Endothelial cell of umbilical vein (primary cell): ENCODE measurements at regions not wholly inside any gene's neighbourhood (a gene's known extent, or its start where the extent isn't known, plus 50 kb on each side); places are given as distances from the start of the nearest gene placed in this dataset.

Experiments
- BruUV-seq: library from RNA; stranded (reverse); fragments of 400-500 nt; replicated peaks from 2 replicates; lab custom pipeline; 2021; lab: Mats Ljungman, UMichigan
- CTCF ChIA-PET: fragments of 300-600, 350-600 bp; sonication (Branson Sonifier 250); formaldehyde crosslinking; loops from one replicate; lab custom pipeline; 2021; ENCODE audit warnings: antibody characterized with exemption, inconsistent platforms; lab: Charles Lee
- POLR2A ChIA-PET: fragments of 300-600, 350-600 bp; sonication (Branson Sonifier 250); formaldehyde crosslinking; loops from one replicate; lab custom pipeline; 2021; ENCODE audit warnings: antibody characterized with exemption, inconsistent platforms; lab: Charles Lee
- DNase-seq: peaks from one replicate; pipeline ENCODE4 v3.0.0-alpha.2; 2011; ENCODE audit warnings: low read depth, low spot score
- FAIRE-seq: peaks from 2 replicates; lab custom pipeline; 2011; peaks lifted over from hg19 to GRCh38; lab: Jason Lieb, UNC
- H2AFZ ChIP-seq: 2 replicates; pipeline ENCODE4 v1.6.0; 2012; ENCODE audit warnings: low read depth, low read length, control low read depth, inconsistent platforms
- H3K27ac ChIP-seq: 2 replicates; pipeline ENCODE4 v1.5.1; 2011; ENCODE audit warnings: low read depth, mild to moderate bottlenecking, control low read depth, low read length, moderate library complexity; ENCODE audit not compliant: insufficient read depth
- H3K27me3 ChIP-seq, 2 experiments: 2 replicates each; pipeline versions ENCODE4 v1.6.0 to v1.6.1; 2011; ENCODE audit warnings: low read length in 2 of 2, mixed read lengths in 1 of 2; ENCODE audit not compliant: control insufficient read depth in 2 of 2, insufficient read depth in 2 of 2
- H3K36me3 ChIP-seq, 2 experiments: 2 replicates in 1 of 2; 3 replicates in 1 of 2; pipeline ENCODE4 v1.5.1; 2011; ENCODE audit warnings: low read length in 2 of 2, mild to moderate bottlenecking in 1 of 2, moderate library complexity in 1 of 2; ENCODE audit not compliant: control insufficient read depth in 2 of 2, insufficient read depth in 2 of 2; ENCODE audit errors: extremely low read depth in 1 of 2
- H3K4me1 ChIP-seq: 3 replicates; pipeline ENCODE4 v1.5.1; 2011; ENCODE audit warnings: mild to moderate bottlenecking, low read length; ENCODE audit not compliant: control insufficient read depth, insufficient read depth; ENCODE audit errors: extremely low read depth
- H3K4me2 ChIP-seq: 2 replicates; pipeline ENCODE4 v1.6.1; 2011; ENCODE audit warnings: low read length, control low read depth, mixed read lengths; ENCODE audit not compliant: insufficient read depth
- H3K4me3 ChIP-seq, 3 experiments: fragments of 200-600 bp in 1 of 3; sonication (generic), shearing (Covaris generic) in 1 of 3; replicated peaks in 1 of 3; 2 replicates each; pipeline ENCODE4 v1.5.1; 2011 to 2016; ENCODE audit warnings: control low read depth in 3 of 3, low read length in 3 of 3, mild to moderate bottlenecking in 2 of 3, inconsistent platforms in 1 of 3, low read depth in 1 of 3, moderate library complexity in 1 of 3; ENCODE audit not compliant: insufficient read depth in 1 of 3
- H3K79me2 ChIP-seq: 2 replicates; pipeline ENCODE4 v1.6.0; 2012; ENCODE audit warnings: low read length, inconsistent platforms; ENCODE audit not compliant: control insufficient read depth, insufficient read depth
- H3K9ac ChIP-seq: replicated peaks from 2 replicates; pipeline ENCODE3; 2011; ENCODE audit warnings: low read length, control low read depth; ENCODE audit not compliant: insufficient read depth; ENCODE audit errors: extremely low read depth
- H3K9me1 ChIP-seq: replicated peaks from 3 replicates; pipeline ENCODE4 v1.6.0; 2011; ENCODE audit warnings: mild to moderate bottlenecking, low read length; ENCODE audit not compliant: control insufficient read depth, insufficient read depth; ENCODE audit errors: extremely low read depth
- H3K9me3 ChIP-seq: replicated peaks from 2 replicates; pipeline ENCODE4 v1.5.1; 2012; ENCODE audit warnings: low read length, inconsistent platforms; ENCODE audit not compliant: control insufficient read depth, insufficient read depth
- H4K20me1 ChIP-seq: replicated peaks from 2 replicates; pipeline ENCODE3; 2011; ENCODE audit warnings: mild to moderate bottlenecking, low read length; ENCODE audit not compliant: control insufficient read depth, insufficient read depth; ENCODE audit errors: extremely low read depth
- CTCF ChIP-seq, 2 donors: IDR thresholded peaks; 1 replicate in 1 of 2; 2 replicates in 1 of 2; pipeline ENCODE4 v1.5.1; 2011; ENCODE audit warnings: low read length in 2 of 2, mild to moderate bottlenecking in 2 of 2, moderate library complexity in 2 of 2, control low read depth in 1 of 2, inconsistent platforms in 1 of 2, low read depth in 1 of 2; ENCODE audit not compliant: insufficient read depth in 1 of 2; ENCODE audit errors: extremely low read depth in 1 of 2
- EZH2 ChIP-seq: IDR thresholded peaks from 2 replicates; pipeline ENCODE4 v1.6.1; 2012; ENCODE audit warnings: borderline replicate concordance, low read depth, mild to moderate bottlenecking, moderate library complexity, low read length, inconsistent platforms; ENCODE audit not compliant: severe bottlenecking
- FOS ChIP-seq: IDR thresholded peaks from 2 replicates; pipeline ENCODE4 v1.6.1; 2011; ENCODE audit warnings: mild to moderate bottlenecking, low read length, moderate library complexity, borderline replicate concordance; ENCODE audit not compliant: insufficient read depth
- GATA2 ChIP-seq: IDR thresholded peaks from 2 replicates; pipeline ENCODE4 v1.7.0; 2011; ENCODE audit warnings: low read depth, mild to moderate bottlenecking, moderate library complexity, mixed read lengths, low read length; ENCODE audit not compliant: insufficient read length, insufficient read depth
- JUN ChIP-seq: IDR thresholded peaks from 2 replicates; pipeline ENCODE4 v1.6.1; 2011; ENCODE audit warnings: borderline replicate concordance, low read depth; ENCODE audit not compliant: insufficient read length, insufficient read depth
- MAX ChIP-seq: IDR thresholded peaks from 2 replicates; pipeline ENCODE4 v1.6.1; 2011; ENCODE audit not compliant: insufficient read depth, insufficient read length
- MYC ChIP-seq: IDR thresholded peaks from one replicate; pipeline ENCODE4 v1.6.1; 2011; ENCODE audit warnings: mild to moderate bottlenecking, low read depth, low read length
- POLR2A ChIP-seq: IDR thresholded peaks from 2 replicates; pipeline ENCODE4 v1.6.1; 2012; ENCODE audit warnings: low read depth, mild to moderate bottlenecking, control low read depth, low read length
- POLR2AphosphoS5 ChIP-seq: IDR thresholded peaks from 2 replicates; pipeline ENCODE4 v1.6.1; 2012; ENCODE audit warnings: low read depth, mild to moderate bottlenecking, control low read depth, low read length, moderate library complexity; ENCODE audit not compliant: insufficient read depth
- dilution Hi-C: fragments of 300-500 bp; cut with MboI; formaldehyde crosslinking; loops from one replicate; pipeline ENCODE4 v1.15.0; 2019; ENCODE audit warnings: low sequenced_read_pairs; ENCODE audit not compliant: extremely low pct_ligation_motif_present
- intact Hi-C: fragments of 100-400 bp; cut with micrococcal nuclease; formaldehyde crosslinking; loops from one replicate; pipeline ENCODE4 v1.10.0; 2022

GRCh38 chr5:158155811-158156505 is 297.0 kb upstream of the CLINT1 start:
- Histone ChIP-seq H3K4me1 (no peaks in the 10 kb centered on the region), H3K27me3 (no peaks in the 10 kb centered on the region), H3K9ac (no peak overlapping the region), H3K4me2 (no peak overlapping the region), H3K9me1 (no peaks in the 10 kb centered on the region), H3K4me3 (no peak overlapping the region), H3K36me3 (no peaks in the 10 kb centered on the region), H2AFZ (no peak overlapping the region), H4K20me1 (no peaks in the 10 kb centered on the region), H3K27ac (no peak overlapping the region), H3K79me2 (no peaks in the 10 kb centered on the region), H3K9me3 (no peaks in the 10 kb centered on the region)
- FAIRE-seq, result no peak
- DNase-seq, result no peak
- dilution Hi-C loops (no loop called here), intact Hi-C loops (no loop called here)
- no TSS peak for BruUV-seq
- POLR2A ChIA-PET, result no interaction called here
- no peak for TF ChIP-seq JUN
- no peak for TF ChIP-seq POLR2A
- TF ChIP-seq POLR2AphosphoS5, result no peak
- TF ChIP-seq CTCF (IDR thresholded peaks at IDR 0.05; ENCODE audit: extremely low read depth in 1 of 2, insufficient read depth in 1 of 2, low read depth in 1 of 2, low read length in 2 of 2), result no peak
- no peak for TF ChIP-seq MYC
- TF ChIP-seq GATA2, result no peak
- TF ChIP-seq MAX, result no peak
- no peak for TF ChIP-seq FOS
- TF ChIP-seq EZH2, result no peak
- CTCF ChIA-PET, result interaction anchor here (1.1 to 1.6 kb wide), 3 partner anchors 16 to 81 kb away, joined by 3 to 6 read pairs (median 4); no protein-coding TSS in a partner anchor
